ENCODE measurements at regions not wholly inside any gene's neighbourhood (a gene's known extent, or its start where the extent isn't known, plus 50 kb on each side); places are given as distances from the start of the nearest gene placed in this dataset.
"Not testable (repeated sequence)": the region's sequence is repeated elsewhere in the genome, so short reads cannot be mapped to it uniquely, and the experiment has no call there.

DNA sequence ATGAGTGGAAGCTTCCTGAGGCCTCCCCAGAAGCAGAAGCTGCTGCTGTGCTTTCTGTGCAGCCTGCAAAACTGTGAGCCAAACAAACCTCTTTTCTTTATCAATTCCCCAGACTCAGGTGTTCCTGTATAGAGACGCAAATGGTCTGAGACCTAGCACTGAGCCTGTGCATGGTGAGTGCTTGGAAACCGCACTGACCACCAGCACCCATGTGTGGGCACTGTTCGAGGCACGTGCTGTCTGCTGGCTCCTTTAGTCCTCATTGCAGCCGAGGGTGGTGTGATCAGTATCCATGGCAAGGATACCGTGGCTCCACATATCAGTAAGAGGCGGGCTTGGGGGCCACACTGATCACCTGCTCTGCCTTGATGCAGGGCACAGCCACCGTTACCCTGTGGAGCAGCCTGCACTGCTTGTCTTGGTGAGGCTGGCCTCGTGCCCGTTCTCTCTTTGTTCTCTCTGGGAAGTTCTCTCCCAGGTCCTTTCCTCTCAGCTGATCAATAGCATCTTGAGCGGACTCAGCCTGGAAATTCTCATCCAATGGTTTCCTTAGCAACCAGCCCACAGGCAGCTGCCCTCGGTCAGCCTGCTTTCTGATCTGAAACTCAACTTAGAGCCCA is 101.0 kb downstream of the PLXNA1 start:
- ATAC-seq (ENCODE audit: insufficient read depth, low read depth) = no peak

DNA sequence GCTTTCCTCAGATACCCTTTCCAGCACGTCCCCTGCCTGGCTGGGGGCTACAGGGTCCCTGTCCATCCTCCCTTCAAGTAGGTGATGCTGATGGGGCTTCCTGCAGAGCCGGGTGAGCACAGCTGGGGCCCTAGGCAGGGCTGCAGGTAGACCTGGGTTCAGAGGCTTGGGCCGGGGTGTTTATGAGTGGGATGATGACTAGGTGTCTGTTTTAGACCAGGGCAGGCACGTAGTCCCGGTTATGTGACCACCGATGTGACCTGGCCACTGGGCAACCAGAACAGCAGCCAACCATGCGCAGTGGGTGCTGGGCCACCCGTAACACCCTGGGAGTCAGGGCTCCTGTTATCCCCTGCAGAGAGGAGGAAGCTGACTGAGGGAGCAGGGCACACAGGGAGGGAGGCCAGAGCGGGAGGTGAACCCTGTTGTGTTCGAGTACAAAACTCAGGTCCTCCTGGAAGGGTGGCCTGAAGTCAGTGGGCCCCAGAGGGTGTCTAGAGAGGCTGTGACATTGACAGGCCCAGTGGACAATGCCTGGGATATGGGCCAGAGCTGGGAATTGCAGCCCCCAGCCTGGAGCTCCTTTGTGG is 101.6 kb downstream of the PLXNA1 start:
- Histone ChIP-seq H3K36me3 (ENCODE audit: insufficient read depth, low read length) (no peaks in the 10 kb centered on the region), H3K79me2 (ENCODE audit: insufficient read depth, low read length) (no peaks in the 10 kb centered on the region), H3K9ac (ENCODE audit: low read depth, low read length) (no peak overlapping the region), H3K27me3 (ENCODE audit: insufficient read depth, low read length, poor library complexity) (no peaks in the 10 kb centered on the region), H3K4me2 (ENCODE audit: insufficient read depth, low read length) (no peak overlapping the region), H2AFZ (ENCODE audit: low read depth, low read length) (no peak overlapping the region), H4K20me1 (ENCODE audit: insufficient read depth, low read length) (0 out of 2 replicates have a peak, but pooled peaks cover 3% of the 10 kb centered on the region), H3K27ac (ENCODE audit: low read length) (no peak overlapping the region), H3K4me1 (ENCODE audit: insufficient read depth, low read length) (0 out of 2 replicates have a peak, but pooled peaks cover 1% of the 10 kb centered on the region), H3K9me3 (ENCODE audit: insufficient read depth, low read length, severe bottlenecking) (no peaks in the 10 kb centered on the region), H3K4me3 (ENCODE audit: low read depth in 1 of 2, low read length in 2 of 2) (no peak overlapping the region)
- TF ChIP-seq EZH2 (IDR thresholded peaks at IDR 0.05; ENCODE audit: borderline replicate concordance, low read depth, low read length, severe bottlenecking) = no peak
- TF ChIP-seq, protein P1, sequence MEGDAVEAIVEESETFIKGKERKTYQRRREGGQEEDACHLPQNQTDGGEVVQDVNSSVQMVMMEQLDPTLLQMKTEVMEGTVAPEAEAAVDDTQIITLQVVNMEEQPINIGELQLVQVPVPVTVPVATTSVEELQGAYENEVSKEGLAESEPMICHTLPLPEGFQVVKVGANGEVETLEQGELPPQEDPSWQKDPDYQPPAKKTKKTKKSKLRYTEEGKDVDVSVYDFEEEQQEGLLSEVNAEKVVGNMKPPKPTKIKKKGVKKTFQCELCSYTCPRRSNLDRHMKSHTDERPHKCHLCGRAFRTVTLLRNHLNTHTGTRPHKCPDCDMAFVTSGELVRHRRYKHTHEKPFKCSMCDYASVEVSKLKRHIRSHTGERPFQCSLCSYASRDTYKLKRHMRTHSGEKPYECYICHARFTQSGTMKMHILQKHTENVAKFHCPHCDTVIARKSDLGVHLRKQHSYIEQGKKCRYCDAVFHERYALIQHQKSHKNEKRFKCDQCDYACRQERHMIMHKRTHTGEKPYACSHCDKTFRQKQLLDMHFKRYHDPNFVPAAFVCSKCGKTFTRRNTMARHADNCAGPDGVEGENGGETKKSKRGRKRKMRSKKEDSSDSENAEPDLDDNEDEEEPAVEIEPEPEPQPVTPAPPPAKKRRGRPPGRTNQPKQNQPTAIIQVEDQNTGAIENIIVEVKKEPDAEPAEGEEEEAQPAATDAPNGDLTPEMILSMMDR (IDR thresholded peaks at IDR 0.05; ENCODE audit: borderline replicate concordance, extremely low read depth, low read length, poor library complexity, severe bottlenecking) = no peak
- DNase-seq (no peak), ATAC-seq (ENCODE audit: insufficient read depth, low read depth) (no peak)

More for the DNA sequence above, 101.0 kb downstream of the PLXNA1 start:
- Histone ChIP-seq H3K27ac (ENCODE audit: low read length) (no peak overlapping the region), H3K27me3 (ENCODE audit: insufficient read depth, low read length, poor library complexity) (no peaks in the 10 kb centered on the region), H3K4me1 (ENCODE audit: insufficient read depth, low read length) (no peaks in the 10 kb centered on the region), H3K36me3 (ENCODE audit: insufficient read depth, low read length) (no peaks in the 10 kb centered on the region), H3K4me2 (ENCODE audit: insufficient read depth, low read length) (no peak overlapping the region), H3K9ac (ENCODE audit: low read depth, low read length) (no peak overlapping the region), H3K4me3 (ENCODE audit: low read depth in 1 of 2, low read length in 2 of 2) (no peak overlapping the region), H3K79me2 (ENCODE audit: insufficient read depth, low read length) (no peaks in the 10 kb centered on the region), H3K9me3 (ENCODE audit: insufficient read depth, low read length, severe bottlenecking) (no peaks in the 10 kb centered on the region), H2AFZ (ENCODE audit: low read depth, low read length) (no peak overlapping the region), H4K20me1 (ENCODE audit: insufficient read depth, low read length) (0 out of 2 replicates have a peak, but pooled peaks cover 3% of the 10 kb centered on the region)
- TF ChIP-seq EZH2 (IDR thresholded peaks at IDR 0.05; ENCODE audit: borderline replicate concordance, low read depth, low read length, severe bottlenecking) = no peak
- TF ChIP-seq, protein P1 (IDR thresholded peaks at IDR 0.05; ENCODE audit: borderline replicate concordance, extremely low read depth, low read length, poor library complexity, severe bottlenecking) = no peak
- DNase-seq = no peak

DNA sequence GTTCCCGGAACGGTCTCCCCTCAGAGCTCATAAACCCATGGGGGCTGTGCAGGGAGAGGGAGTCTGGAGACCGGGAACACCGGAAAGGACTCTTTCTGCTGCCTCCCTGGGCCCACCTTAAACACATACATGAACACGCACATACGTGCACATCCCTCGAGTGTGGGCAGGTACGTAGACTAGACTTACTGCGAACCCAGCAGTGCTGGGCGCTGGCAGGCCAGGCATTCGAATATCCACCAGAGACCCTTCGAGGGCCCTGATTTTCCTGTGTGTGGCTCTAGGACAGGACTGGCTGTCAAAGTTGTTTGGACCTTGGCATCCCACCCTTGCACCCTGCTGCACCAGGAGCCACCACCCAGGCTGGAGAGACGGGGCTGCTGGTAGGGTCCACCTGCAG is 102.7 kb downstream of the PLXNA1 start:
- Histone ChIP-seq H2AFZ (ENCODE audit: low read depth, low read length) (no peak overlapping the region), H3K9me3 (ENCODE audit: insufficient read depth, low read length, severe bottlenecking) (no peaks in the 10 kb centered on the region), H3K4me1 (ENCODE audit: insufficient read depth, low read length) (peaks cover 9% of the 10 kb centered on the region), H3K36me3 (ENCODE audit: insufficient read depth, low read length) (no peaks in the 10 kb centered on the region), H3K9ac (ENCODE audit: low read depth, low read length) (no peak overlapping the region), H3K4me2 (ENCODE audit: insufficient read depth, low read length) (no peak overlapping the region), H3K27me3 (ENCODE audit: insufficient read depth, low read length, poor library complexity) (no peaks in the 10 kb centered on the region), H4K20me1 (ENCODE audit: insufficient read depth, low read length) (0 out of 2 replicates have a peak, but pooled peaks cover 3% of the 10 kb centered on the region), H3K27ac (ENCODE audit: low read length) (no peak overlapping the region), H3K79me2 (ENCODE audit: insufficient read depth, low read length) (no peaks in the 10 kb centered on the region), H3K4me3 (ENCODE audit: low read depth in 1 of 2, low read length in 2 of 2) (no peak overlapping the region)
- no peak for ATAC-seq (ENCODE audit: insufficient read depth, low read depth)
- TF ChIP-seq, protein P1 (IDR thresholded peaks at IDR 0.05; ENCODE audit: borderline replicate concordance, extremely low read depth, low read length, poor library complexity, severe bottlenecking) = no peak
- TF ChIP-seq EZH2 (IDR thresholded peaks at IDR 0.05; ENCODE audit: borderline replicate concordance, low read depth, low read length, severe bottlenecking) = no peak
- no peak for DNase-seq

DNA sequence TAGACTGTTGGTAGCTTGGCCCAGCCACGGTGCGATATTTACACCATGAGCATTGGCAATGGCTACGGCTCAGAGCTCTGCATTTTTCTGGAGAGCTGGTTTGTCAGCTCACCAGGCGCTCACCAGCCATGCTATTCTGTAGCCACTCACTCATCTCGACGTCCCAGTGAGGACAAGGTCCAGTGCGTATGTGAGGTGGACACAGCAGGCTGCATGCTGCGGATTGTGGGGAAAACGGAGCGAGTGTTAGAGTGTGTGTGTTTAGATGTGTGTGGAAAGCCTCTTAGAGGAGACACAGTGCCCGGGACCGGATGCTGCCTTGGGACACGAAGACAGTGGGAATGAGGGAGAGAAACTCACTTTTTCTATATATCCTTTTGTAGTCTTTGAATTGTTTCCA is 103.7 kb downstream of the PLXNA1 start:
- H3K79me2 ChIP-seq (ENCODE audit: insufficient read depth, low read length); H4K20me1 ChIP-seq (ENCODE audit: insufficient read depth, low read length); H3K36me3 ChIP-seq (ENCODE audit: insufficient read depth, low read length); H2AFZ ChIP-seq (ENCODE audit: low read depth, low read length); H3K4me2 ChIP-seq (ENCODE audit: insufficient read depth, low read length); H3K4me3 ChIP-seq (ENCODE audit: low read depth in 1 of 2, low read length in 2 of 2); H3K9ac ChIP-seq (ENCODE audit: low read depth, low read length); H3K27ac ChIP-seq (ENCODE audit: low read length); DNase-seq; H3K27me3 ChIP-seq (ENCODE audit: insufficient read depth, low read length, poor library complexity); H3K9me3 ChIP-seq (ENCODE audit: insufficient read depth, low read length, severe bottlenecking); ATAC-seq (ENCODE audit: insufficient read depth, low read depth): not testable (repeated sequence)
- peaks cover 20% of the 10 kb centered on the region for H3K4me1 ChIP-seq (ENCODE audit: insufficient read depth, low read length)
